A204.1 (cell line): ENCODE measurements at regions not wholly inside any gene's neighbourhood (a gene's known extent, or its start where the extent isn't known, plus 50 kb on each side); places are given as distances from the start of the nearest gene placed in this dataset.
A peak's percentile ranks its signal among the peaks of the same experiment; 100 is the strongest.
"Not testable (repeated sequence)": the region's sequence is repeated elsewhere in the genome, so short reads cannot be mapped to it uniquely, and the experiment has no call there.

ENCODE experiments used
- FAIRE-seq: peaks from 2 replicates; lab custom pipeline; 2012; peaks lifted over from hg19 to GRCh38; lab: Jason Lieb, UNC

DNA sequence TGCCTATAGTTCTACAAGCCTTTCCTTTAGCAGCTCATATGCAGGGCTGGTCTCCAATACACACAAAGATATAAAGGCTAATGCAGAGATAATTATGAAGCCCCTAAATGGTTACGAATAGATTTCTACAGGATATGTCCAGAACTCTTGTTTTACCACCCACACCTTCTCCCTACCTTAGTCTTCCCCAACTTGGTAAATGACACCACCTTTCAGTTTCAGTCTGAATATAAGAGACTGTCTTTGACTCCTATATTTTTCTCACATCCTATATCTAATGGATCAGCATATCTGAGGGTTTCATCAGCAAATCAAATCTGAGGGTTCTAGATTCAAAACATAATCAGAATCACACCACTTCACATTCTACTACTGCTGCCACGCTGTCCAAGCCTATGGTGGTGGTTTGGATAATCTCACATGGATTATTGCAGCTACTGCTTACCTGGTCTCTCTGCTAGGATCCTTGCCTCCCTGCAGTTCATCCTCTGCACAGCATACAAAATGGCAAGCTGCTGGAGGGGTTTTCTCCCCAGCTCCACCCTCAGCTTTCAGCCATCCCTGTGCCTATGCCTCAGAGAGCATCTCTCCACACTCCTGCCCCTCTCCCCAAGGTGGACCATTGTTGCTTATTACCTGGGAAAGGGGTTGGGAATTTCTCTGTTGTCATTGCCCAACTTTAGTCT lies 178.0 kb upstream of the SPOPL start:
- no peak for FAIRE-seq

DNA sequence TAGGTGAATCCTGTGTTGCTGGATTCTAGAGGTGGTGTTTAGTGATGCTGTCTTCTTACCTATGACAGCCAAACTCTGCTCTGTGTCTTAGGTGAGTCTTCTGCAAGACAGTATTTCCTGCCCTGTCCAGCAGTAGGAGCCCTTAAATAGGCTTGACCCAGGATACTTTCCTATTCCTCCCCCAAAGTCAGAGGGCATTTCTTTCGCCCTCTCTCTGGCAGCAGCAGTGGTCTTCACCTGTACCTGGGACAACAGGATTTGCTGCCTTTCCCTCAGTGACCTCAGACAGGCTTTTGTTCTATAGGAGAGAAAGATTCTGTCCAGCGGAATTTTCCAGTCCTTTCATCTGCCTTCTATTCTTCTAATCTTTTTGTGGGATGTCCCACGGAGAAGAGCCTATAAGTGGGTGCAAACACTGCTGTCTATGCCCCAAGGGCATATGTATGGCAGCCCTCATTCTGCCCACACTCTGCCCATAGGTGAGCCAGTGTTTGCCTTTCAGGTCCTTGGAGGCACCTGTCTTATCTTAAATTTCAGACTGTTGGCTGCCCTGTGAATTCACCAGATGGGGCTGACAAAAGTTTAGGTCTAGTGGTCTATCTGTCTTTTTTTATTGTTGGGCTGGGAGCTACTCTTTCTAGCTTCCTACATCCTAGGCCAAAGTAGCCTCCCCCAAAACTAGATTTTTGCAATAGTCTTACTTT lies 177.3 kb upstream of the SPOPL start:
- no peak for FAIRE-seq

DNA sequence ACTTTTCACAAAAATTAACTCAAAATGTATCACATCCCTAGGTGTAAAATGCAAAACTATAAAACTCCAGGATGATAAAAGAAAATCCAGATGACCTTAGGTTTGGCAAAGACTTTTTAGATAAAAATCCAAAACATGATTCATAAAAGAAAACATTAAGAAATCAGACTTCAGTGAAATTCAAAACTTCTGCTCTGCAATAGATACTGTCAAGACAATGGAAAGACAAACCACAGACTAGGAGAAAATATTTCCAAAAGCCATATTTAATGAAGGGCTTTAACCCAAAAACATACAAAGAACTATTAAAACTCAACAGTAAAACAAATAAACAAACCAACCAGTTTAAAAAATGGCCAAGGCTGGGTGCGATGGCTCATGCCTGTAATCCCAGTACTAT lies 173.6 kb upstream of the SPOPL start:
- FAIRE-seq: no peak

DNA sequence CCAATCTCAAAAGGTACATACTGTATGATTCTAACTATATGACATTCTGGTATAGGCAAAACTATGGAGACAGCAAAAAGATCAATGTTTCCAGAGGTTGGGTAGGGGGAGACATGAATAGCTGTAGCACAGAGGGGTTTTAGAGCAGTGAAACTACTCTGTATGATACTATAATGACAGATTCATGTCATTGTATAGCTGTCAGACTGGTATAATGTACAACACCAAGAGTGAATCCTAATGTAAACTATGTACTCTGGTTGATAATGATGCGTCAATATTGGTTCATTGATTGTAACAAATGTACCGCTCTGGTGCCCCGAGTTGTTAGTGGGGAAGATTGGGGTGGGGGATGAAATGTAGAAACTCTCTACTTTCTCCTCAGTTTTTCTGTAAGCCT lies 172.4 kb upstream of the SPOPL start:
- FAIRE-seq: no peak

DNA sequence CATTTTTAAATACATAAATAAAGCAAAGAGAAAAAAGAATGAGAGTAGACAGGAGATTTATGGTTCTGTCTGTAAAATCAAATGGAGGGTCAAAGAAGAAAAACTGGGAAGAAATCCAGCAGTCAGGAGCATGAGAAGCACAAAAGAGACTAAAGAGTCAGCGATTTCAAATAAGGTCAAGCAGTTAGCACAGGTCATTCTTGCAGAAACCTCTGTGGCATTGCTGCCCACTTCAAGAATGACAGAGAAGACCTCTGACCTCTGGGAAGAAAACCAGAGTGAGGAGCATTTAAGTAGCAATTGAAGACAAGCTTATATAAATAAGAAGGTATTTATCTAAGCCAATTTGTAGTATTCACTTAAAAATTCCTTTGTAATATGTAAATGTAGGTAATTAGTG lies 172.0 kb upstream of the SPOPL start:
- FAIRE-seq: no peak

DNA sequence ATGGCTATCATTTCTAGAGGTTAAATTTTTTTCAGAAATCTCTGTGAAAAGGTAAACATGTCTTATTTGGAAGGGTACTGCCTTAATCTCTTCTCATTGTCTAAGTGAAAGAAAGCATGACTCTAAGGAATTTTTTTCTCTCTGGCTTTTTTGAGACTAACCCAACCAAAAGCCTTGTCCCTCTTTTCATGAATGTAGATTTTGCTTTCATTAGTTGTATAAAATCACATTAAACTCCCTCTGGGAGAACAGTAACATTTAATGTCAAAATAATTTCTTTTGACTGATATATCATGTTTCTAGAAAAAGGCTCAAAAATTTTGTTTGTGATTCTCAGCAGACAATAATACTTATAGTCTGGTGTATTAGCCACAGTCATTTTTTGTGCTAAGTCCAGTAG lies 168.4 kb upstream of the SPOPL start:
- no peak for FAIRE-seq

DNA sequence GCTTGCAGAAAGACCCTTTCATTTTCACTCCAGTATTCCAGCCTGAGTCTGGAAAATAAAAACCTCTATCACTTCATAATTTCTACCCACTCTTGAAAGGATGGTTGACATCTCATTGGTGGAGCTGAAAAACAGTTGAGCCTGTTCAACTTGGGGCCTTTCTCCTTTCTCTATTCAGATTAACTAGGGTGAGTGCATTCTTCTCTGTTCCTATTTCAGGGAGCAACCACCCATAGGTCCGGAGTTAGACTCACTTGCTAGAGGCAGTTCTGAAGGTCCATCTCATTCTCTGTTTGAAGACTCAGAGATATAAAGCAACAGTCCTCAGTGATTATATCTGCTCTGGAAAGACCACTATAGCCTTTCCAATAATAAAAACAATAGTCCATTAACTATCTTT lies 167.9 kb upstream of the SPOPL start:
- FAIRE-seq: no peak

DNA sequence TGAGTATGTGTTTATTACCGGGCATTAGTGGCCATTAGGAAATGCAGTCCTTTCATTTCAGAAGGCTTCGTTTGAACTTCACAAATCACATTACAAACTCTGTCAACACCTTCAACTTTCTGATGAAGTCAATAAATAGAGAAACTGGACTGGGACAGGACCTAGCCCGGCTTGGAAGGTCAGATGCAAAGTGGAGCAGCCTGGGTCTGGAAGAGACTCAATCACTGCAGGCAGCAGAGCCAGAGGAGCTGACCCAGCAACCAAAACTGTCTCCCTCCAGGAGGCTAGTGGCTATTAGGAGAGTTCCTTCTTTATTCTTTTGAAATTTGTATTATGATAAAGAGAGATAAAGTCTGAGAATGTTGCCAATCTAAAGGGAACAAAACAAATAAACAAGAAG lies 167.2 kb upstream of the SPOPL start:
- FAIRE-seq: no peak

DNA sequence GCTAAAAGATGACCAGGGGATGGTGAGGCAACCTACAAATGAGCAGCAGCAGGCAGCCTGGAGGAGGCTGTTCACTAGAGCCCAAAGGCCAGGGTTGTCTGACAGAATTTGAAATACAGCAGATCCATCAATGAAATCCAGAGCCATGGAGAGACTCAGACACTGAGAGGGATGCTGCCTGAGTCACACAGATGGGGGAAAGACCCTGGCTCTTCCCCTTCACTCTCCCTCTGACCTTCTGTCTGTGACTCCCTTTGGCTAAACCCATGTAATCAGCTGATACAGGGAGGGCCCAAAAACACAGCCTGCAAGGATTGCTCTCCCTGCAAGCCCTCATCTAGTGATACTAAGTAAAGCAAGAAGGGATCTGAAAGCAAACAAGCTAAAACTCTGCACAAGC lies 166.5 kb upstream of the SPOPL start:
- no peak for FAIRE-seq

DNA sequence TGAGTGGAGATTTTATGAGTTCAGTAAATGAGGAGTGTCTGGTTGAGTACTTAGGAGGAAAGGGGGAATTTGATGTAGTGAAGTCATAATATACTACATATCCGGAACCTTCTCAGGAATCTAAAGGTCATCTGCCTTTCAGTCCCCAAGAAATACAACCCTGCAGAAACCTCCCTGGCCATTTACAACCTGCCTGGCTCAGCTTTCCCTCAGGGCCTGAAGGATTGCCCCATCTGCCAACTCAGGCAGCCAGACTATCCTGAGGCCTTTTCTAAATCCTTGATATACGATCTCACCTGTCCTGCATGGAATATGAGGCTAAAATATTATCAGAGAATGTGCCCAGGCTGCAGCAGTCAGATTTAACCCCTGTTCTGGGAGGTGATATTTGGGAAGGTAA lies 165.4 kb upstream of the SPOPL start:
- no peak for FAIRE-seq

DNA sequence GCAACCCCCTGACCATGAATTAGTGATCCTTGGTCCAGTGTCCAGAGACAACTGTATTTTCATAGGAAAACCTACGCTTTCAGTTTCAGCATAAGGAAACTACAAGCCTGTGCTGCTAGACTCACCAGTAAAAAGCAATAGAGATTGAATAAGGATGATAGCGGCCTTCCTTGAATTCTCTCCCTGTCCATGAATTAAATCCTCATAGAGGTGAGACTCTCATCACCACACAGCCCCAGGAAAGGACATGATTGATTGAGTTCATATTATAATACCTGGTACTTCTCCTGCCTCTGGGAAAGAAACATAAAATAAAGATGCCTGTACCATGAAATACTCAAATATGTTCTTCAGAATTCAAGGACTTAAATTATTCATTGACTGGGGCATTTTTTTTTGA lies 146.3 kb upstream of the SPOPL start:
- FAIRE-seq: no peak

DNA sequence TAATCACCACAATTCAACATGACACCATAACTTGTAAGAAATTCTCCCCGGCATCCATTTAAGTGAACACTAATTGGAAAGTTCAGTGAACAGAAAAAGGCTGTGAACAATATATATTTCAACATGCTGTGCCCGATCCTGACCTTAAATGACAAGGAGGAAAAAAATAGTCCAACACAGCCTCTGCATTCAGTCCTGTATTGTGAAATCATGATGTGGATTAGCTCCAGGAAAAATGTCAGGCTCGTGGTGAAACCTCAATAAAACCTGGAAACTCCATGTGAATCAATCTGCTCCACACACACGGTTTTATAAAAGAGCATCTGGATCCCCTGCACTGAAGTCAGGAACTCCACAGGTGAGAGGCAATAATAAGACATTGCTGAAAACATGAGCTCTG lies 145.4 kb upstream of the SPOPL start:
- FAIRE-seq: no peak

DNA sequence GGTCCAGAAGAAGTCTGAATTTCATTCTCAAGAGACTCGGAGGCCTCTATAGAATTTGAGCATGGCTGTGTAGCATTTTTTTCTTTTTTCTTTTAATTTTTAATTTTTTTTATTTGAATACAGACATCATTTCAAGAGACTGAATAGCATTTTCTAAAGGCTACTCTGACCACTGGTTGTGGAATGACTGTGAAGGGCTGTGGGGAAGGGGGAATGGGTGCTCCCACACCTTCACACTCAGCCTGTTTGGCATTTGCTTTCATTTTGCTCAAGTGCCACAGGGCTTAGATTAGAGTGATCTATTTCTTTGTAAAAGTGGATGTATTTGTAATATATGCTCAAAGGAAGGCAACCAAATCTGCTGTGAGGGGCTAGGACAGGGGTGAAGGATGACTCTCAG lies 142.0 kb upstream of the SPOPL start:
- no peak for FAIRE-seq

DNA sequence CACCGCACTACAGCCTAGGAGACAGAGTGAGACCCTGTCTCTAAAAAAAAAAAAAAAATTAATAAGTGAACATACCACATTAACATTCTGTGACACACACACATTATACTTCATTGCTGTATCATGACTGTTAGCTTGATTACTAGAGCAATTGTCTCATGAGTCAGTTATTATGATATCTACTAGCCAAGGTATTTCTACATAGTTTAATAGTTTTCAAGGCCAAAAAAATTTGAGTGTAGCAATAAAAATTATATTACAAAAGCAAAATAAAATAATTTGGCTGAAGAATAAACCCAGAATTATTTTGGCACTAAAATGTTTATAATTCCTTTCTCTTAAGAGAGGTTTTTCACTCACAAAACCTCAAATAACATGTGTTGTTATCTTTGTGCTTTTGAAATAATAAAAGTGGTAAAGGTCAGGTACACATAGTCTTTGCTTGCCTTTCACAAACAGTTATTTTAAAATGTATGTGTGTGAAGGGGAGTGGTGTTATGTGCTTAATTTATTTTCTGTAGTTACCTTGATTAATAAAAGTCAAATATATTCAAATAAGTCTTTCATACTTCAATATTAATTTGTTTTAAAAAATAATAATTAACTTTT lies 136.9 kb upstream of the SPOPL start:
- no peak for FAIRE-seq

DNA sequence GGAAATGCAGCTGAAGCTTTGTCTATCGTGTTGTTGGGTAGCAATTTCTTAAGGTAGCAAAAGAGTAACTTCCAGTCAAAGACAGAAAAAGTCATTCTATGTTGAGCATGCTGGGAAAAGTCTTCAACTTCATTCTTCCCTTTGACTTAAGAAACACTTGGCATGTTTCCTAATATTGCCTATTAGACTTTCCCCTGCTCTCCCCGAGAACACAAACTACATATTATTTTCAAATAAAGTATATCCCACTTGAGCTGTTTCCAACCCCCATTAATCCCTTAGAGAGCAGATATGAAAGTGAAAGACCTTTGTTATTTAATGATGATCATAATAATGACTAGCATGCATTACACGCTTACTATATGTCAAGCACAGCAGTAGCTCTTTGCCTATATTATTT lies 136.0 kb upstream of the SPOPL start:
- no peak for FAIRE-seq

DNA sequence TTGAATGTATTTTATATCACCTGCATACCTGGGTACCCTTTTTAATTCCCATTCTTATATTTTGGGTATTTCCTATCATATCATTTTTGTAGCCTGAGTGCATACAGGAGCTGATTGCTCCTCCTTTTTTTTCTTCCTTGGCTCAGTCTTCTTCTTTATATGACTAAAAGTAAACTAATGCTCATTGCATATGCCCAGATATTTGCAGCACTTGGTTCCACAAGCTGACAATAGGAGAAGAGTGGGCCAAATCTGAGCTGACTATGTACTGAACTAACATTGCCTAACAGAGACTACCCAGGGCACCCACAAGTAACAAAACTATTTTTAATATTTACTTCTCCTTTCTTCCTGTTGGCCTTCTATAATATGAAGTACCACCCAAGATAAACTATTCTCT lies 131.7 kb upstream of the SPOPL start:
- FAIRE-seq: no peak

DNA sequence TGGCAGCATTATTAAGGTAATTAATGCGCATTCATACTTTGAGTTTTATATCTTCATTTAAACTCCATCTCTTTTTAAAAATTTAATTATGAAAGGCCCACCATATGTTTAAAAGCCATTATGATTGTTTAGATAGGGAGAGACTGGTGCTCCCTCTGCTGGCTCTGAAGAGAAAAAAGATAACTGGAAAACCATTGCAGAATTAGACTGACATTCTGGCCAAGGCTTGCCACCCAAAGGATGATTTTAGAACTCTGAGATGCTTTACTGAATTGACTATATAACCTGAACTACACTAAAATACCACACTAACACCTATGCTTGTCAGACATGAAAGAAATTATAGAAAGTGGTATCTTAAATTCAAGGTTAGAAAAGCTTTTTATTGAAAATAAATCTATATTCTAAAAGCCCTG lies 127.6 kb upstream of the SPOPL start:
- FAIRE-seq: peak; percentile 87

DNA sequence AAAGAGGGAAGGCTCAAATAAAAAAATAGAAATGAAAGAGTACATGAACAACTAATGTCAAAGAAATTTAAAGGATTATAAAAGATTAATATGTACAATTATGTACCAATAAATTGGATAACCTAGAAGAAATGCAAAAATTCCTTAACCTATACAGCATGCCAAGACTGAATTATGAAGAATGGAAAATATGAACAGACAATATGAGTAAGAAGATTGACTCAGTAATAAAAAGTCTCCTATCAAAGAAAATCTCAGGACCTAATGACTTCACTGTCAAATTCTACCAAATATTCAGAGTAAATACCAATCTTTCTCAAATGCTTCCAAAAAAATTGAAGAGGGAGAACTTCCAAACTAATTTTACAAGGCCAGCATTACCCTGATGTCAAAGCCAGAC lies 120.2 kb upstream of the SPOPL start:
- no peak for FAIRE-seq

DNA sequence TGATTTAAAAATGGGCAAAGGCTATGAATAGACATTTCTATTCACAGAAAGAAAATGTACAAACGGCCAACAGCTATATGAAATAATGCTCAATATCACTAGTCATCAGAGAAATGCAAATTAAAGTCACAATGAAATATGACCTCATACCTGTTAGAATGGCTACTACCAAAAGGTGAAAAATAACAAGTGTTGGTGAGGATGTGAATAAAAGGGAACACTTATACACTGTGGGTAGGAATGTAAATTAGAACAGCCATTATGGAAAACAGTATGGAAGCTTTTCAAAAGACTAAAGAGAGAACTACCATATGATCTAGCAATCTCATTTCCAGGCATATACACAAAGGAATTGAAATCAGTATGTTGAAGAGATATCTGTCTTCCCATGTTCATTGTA lies 118.9 kb upstream of the SPOPL start:
- FAIRE-seq: no peak

DNA sequence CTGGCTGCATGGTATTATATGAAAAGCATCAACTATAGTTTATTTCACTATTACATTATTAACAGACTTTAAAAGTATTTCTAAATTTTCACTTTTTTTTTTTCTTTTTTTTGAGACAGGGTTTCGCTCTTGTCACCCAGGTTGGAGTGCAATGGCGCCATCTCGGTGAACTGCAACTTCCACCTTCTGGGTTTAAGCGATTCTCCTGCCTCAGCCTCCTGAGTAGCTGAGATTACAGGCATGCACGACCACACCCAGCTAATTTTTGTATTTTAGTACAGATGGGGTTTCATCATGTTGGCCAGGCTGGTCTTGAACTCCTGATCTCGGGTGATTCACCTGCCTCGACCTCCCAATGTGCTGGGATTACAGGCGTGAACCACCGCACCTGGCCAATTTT lies 115.4 kb upstream of the SPOPL start:
- FAIRE-seq: not testable (repeated sequence)

DNA sequence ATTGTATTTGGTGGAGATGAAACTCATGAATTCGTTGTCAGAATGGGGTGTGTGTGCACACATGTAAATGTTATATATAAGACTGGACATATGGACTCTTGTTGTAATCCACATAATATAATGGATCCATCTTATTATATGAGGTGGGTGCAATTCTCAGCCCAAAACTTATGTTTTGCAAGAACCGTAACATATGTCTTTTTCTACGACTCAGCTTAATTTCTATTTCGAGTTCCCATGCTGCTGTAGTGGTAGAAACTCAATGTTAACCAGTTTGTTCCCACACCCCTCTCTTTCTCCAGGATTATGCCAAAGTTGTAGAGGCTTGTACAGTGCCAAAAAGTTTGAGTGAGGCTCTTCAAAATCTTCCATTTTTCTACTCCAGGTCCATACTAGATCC lies 112.5 kb upstream of the SPOPL start:
- no peak for FAIRE-seq

DNA sequence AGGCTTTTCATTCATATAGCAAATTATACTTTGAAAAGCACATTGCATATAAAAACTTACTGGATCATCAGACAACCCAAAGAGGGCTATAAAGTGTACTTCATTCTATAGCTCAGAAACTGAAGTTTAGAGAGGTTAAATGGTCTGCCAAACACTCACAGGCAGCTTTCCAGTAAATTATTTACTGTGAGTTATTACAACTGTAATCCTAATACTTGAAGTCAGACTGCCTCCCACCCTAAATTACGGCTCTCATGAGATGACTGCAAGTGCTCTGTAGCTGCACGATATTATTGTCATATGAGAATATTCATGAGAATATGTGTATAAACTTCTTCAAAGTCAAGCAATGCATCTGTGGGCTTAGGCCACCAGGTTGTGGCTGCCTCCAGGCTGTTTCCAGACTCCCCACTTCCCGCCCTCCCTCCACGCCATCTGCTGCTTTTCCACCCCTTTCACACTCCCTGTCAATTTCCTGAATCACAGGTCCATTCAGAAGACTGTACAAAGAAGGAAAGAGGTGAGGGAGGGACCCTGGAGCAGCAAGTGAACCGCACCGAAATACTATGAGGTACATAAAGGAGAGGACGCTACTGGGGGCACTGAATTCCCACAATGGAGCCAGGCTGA lies 111.1 kb upstream of the SPOPL start:
- FAIRE-seq: no peak

DNA sequence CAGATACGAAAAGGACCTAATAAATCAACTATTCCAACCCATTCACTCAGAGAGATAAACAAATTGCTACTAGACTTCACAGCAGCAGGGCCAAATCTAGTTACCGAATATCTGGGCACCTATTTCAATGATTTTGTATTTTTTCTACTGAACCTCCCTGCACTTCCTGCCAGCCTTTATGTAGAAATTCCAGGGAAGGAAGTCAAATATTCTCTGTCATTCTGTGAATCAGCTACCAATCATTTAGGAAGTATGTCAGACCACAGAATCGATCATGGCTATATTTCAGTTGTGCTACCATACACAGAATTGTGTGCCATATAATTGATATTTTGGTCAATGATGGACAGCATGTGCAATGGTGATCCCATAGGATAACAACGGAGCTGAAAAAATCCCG lies 109.6 kb upstream of the SPOPL start:
- no peak for FAIRE-seq
